ENCODE measurements at regions not wholly inside any gene's neighbourhood (a gene's known extent, or its start where the extent isn't known, plus 50 kb on each side); places are given as distances from the start of the nearest gene placed in this dataset.
"Not testable (repeated sequence)": the region's sequence is repeated elsewhere in the genome, so short reads cannot be mapped to it uniquely, and the experiment has no call there.

DNA sequence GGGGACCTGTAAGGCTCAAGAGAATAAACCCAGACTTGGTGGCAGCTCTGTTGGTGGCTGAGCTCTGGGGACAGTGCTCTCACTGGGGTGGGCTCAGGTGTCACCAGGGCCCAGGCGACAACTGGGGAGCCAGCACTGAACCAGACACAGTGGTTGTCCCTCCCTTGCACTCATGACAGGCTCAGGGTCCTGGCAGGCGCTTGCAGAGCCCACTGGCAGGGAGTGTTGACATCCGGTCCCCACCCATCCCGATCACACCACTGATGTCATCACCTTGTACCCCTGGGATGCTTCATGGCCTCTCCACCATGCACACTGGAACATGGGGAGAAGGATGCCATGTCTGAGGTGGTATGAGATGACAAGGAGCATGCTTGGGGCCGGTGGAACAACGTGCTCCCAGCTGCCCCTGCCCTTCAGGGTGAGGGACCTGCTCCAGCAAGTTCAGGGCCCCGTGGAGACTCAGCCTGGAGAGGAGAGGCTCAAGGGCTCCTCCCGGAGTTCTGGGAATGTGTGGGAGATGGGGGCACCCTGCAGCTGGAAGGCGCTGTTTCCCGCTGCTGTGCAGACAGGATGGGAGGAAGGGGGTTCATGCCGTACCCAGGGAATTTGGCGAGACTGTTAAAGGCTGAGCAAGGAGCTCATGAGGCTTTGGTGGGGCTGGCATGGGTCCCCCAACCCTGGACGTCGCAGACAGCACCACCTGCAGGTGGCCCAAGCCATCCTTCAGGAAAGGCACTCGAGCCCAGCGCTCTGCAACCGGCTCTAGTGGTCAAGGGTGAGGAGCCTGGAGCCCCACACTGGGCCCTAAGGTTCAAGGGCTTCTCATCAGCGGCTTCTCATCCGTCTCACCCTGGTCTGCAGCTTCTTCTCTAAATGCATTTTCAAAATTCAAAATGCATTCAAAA lies 141.1 kb upstream of the ZNF469 start:
- not testable (repeated sequence) for DNase-seq (ENCODE audit: low read depth in 1 of 2, low spot score in 1 of 2)

DNA sequence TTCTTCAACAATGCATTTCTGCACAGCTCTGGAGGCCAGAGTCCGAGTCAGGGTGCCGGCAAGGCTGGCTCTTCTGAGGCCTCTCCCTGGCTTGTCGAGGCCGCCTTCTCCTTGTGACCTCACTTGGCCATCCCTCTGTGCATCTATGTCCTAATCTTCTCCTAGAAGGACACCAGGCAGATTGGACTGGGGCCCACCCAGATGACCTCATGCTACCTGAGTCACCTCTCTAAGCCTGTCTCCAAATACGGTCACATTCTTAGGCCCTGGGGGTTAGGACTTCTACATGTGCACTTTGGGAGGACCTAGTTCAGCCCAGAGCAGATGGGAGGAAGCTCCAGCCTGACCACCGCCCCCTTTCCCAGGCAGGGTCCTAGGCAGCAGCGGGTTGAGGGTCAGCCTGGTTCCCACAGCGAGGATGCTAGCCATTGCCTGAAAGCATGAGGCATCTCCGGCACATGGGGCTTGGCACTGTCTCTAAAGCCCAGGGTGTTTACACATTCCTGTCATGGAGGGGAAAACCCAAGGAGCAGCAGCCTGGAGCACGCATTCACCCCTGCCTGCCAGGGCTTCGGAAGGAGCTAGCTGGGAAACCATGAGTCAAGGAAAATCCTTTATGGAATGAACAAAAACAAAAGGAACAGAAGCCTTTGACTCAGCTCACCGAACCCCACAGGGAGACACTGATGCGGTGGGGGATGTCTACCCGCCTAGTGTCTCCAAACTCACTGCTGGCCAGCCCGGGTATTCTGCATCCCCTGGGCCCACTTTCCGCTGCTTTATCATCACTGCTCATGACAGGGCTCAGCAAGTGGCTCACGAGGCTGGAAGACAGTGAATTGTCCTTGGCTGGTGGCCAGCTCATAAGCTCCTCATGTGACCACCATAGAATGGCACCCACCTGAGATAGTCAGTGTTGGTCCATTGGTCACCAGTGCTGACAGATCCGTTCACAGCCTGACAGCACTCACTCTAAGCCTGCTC lies 140.2 kb upstream of the ZNF469 start:
- not testable (repeated sequence) for DNase-seq (ENCODE audit: low read depth in 1 of 2, low spot score in 1 of 2)

DNA sequence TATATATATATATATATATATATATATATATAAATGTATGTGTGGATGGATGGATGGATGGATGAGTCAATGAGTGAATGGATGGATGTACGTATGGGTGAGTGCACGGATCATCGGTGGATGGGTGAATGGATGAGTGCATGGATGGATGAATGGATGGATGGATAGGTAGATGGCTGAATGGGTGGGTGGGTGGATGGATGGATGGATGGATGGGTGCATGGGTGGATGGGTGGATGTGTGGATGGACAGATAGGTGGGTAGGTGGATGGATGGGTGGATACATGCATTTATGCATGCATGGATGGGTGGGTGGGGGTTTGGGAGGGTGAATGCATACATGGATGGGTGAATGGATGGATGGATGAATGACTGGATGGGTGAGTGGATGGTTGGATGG lies 138.8 kb upstream of the ZNF469 start:
- DNase-seq (ENCODE audit: low read depth in 1 of 2, low spot score in 1 of 2) = not testable (repeated sequence)

DNA sequence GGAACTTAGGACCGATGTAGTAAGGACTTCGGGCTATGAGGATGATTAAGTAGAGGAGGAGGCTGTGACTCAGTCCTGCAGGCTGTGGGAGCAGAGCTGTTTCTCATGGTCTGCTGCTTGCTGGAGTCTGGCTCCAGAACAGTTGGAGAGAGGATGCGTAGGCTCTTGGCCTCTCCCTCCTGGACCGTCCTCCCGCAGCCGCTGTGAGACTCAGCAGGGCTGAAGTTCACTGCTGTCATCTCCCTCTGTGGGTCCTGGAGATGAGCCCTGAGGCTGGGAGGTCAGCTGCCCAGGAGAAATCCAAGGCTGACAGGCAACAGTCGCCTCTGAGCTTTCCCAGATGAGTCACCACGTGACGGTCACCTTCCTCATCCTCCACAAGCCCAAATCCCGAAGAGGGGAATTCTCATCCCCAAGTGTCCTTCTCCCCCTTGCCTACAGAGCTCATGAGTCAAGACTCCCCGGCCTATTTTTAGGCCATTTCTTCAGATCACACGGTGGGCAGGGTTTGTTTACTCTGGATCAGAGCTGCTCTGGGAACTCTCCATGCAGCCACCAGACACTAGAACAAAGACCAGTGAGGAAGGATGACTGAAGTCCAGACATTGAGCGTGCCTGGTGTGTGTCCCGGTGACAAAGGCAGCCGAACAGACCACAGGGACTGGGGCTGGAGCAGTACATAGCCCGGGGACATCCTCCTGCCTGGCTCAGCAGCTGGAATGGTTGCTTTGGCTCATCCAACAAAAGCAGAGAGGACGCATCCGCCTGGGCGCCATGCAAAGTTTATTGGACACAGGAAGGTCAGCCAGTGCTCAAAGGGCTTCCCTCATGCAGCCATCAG lies 137.3 kb upstream of the ZNF469 start:
- not testable (repeated sequence) for DNase-seq (ENCODE audit: low read depth in 1 of 2, low spot score in 1 of 2)

DNA sequence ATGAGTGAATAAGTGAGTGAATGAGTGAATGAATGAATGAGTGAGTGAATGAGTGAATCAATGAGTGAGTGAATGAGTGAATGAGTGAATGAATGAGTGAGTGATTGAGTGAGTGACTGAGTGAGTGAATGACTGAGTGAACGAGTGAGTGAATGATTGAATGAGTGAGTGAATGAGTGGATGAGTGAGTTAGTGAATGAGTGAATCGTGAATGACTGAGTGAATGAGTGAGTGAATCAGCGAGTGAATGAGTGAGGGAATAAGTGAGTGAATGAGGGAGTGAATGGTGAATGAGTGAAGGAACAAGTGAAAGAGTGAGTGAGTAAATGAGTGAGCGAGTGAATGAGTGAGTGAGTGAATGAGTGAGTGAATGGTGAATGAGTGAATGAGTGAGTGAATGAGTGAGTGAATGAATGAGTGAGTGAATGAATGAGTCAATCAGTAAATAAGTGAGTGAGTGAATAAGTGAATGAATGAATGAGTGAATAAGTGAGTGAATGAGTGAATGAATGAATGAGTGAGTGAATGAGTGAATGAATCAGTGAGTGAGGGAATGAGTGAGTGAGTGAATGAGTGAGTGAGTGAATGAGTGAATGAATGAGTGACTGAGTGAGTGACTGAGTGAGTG lies 135.7 kb upstream of the ZNF469 start:
- not testable (repeated sequence) for DNase-seq (ENCODE audit: low read depth in 1 of 2, low spot score in 1 of 2)

DNA sequence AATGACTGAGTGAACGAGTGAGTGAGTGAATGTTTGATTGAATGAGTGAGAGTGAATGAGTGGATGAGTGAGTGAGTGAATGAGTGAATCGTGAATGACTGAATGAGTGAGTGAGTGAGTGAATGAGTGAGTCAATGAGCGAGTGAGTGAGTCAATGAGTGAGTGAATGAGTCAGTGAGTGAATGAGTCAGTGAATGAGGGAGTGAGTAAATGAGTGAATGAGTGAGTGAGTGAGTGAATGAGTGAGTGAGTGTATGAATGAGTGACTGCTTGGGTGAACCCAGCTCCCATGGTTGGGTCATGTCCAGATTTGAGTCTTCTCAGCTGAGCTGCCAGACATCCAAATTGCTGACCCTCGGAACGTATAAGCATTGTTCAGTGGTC lies 135.2 kb upstream of the ZNF469 start:
- not testable (repeated sequence) for DNase-seq (ENCODE audit: low read depth in 1 of 2, low spot score in 1 of 2)

DNA sequence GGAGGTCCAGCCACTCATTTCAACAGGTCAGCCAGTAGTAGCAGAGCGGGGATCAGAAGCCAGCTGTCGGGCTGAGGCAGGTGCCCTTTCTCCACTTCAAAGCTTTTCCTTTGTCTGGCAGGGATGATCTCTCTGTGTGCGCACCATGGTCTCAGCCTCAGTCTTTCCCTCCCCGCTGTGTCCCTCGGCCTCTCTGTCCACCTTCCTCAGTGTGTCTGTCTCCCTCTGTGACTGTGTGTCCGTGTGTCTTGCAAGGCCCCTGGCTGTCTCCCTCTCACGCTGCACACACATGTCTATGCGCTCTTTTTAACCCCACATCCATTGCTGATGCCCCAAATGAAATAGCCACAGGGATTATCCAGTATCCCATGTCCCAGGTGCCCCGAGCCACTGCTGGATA lies 134.0 kb upstream of the ZNF469 start:
- not testable (repeated sequence) for DNase-seq (ENCODE audit: low read depth in 1 of 2, low spot score in 1 of 2)

DNA sequence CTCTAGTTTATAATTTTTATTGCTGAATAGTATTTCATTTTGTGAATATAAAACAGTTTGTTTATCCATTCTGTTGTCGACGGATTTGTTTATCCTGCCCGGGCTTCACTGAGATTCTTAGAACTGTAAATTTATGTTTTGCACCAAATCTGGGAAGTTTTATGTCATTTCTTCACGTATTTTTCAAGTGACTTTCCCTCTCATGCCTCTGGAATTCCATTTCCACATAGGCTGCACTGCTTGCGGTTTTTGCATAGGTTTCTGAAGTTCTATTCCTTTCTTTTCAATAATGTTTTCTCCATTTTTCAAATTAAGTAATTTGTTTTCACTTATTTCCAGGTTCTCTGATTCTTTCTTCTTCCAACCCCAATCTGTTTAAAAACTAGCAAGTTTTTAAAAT lies 132.4 kb upstream of the ZNF469 start:
- not testable (repeated sequence) for DNase-seq (ENCODE audit: low read depth in 1 of 2, low spot score in 1 of 2)

DNA sequence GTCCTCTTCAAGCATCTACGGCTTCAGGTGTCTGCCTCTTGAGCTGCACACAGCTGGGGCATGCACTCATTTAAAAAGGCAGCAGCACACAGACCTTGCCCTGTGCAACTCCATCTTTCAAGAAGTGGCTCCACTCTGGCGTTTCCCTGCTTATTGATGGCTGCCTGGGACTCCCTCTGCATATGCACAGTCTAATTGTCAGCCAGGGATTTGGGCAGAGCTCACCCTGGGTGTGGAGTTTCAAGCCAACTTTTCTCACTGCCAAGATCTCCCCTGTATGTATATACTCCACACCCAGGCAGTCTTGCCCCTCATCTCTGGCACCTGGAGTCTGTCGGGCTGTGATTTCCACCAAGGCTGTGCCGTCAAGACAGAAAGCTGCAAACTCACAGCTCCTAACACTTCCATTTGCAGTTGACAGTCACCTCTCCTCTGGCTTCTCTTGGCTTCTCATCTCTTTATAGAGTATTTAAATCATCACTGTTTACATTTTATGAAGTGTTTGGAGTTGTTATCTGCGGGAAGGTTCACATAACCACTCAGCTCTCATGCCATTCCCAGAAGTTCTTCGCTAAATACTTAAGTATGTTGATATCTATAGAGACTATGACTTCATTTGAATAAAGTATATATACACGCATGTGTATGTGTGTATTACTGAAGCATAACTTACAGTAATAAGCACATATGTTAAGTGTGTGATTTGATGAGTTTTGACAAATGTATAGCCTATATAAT lies 130.5 kb upstream of the ZNF469 start:
- not testable (repeated sequence) for DNase-seq (ENCODE audit: low read depth in 1 of 2, low spot score in 1 of 2)

DNA sequence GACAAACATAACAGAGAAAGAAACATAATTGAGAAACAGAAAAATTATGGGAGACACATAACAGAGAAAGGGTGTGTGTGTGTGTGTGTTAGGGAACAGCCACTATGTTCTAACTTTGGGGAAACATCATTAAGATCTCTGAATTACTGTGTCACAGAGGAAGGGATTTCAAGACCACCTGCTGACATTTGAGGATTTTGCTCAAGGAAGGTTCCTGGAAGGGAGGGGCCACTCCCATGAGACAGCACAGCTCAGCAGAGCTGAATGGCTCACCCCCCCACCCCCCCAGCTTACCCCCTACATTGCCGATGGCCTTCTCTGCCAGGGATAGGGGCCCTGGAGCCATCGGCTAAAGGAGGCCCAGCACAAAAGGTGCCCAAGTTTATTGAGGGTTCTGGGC lies 124.6 kb upstream of the ZNF469 start:
- not testable (repeated sequence) for DNase-seq (ENCODE audit: low read depth in 1 of 2, low spot score in 1 of 2)

DNA sequence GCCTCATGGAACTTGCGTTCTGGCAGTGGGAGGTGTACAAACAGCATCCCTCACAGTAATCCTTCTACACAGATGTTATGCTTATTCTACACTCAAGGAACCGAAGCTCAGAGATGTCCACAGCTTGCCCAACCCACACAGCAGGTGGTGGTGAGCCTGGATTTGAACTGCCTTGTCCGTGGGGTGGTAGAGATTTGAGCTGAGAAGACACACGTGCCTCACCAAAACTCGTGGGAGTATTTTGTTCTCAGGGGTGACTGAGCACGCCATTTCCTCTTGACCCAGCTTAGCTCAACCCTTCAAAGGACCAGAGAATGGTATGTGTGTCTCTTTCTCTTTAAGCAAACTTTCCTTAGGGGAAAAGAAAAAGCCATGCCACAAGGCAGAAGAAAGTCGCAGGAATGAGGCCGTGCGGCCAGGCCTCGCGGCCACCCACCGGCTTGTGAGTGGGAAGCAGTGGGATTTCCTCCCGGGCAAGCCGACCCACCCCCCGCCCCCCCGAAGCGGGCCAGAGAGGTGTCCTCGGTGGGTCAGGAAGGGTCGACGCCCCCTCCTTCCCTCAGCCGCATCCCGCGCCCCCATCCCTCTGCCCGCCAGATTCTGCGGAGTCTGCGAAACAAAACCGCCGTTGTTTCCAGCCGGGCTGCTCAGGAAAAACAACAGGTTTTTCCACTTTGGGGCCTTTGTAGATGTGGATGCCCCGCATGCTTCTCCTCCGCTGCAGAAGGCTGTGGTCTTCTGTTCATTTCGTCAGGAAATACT lies 123.8 kb upstream of the ZNF469 start:
- DNase-seq (ENCODE audit: low read depth in 1 of 2, low spot score in 1 of 2) = not testable (repeated sequence)

DNA sequence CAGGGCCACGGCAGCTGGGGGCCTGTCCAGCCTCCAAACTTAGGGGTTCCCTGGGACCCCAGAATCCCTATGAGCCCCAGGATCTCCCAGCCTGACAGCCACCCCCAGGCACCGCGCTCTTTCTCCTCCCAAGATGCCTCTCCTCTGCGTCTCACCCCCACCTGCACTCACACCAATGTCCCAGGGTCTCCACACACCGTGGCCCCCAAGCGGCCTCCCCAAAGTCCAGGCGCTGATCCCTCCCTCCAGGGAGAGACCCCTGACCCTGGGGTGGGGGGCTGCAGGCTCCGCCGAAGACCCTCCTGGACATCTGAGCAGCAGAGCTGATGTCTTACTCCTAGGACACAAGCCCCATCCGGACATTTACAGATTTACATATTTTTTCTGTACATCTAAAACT lies 123.2 kb upstream of the ZNF469 start:
- not testable (repeated sequence) for DNase-seq (ENCODE audit: low read depth in 1 of 2, low spot score in 1 of 2)

DNA sequence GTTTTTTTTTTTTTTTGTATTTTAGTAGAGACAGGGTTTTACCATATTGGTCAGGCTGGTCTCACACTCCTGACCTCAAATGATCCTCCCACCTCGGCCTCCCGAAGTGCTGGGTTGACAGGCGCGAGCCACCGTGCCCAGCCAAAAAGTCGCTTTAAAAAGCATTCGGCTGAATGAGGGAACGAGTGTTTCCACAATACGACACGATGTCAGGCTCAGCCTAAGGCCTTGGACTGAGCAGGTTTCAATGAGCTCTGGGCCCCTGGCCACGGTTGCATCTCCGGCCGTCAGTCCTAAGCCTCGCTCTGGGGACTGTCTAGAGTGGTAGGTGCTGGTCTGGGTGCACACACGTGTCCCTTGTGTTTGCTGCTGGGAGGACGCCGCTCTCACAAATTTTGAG lies 122.6 kb upstream of the ZNF469 start:
- DNase-seq (ENCODE audit: low read depth in 1 of 2, low spot score in 1 of 2) = not testable (repeated sequence)

DNA sequence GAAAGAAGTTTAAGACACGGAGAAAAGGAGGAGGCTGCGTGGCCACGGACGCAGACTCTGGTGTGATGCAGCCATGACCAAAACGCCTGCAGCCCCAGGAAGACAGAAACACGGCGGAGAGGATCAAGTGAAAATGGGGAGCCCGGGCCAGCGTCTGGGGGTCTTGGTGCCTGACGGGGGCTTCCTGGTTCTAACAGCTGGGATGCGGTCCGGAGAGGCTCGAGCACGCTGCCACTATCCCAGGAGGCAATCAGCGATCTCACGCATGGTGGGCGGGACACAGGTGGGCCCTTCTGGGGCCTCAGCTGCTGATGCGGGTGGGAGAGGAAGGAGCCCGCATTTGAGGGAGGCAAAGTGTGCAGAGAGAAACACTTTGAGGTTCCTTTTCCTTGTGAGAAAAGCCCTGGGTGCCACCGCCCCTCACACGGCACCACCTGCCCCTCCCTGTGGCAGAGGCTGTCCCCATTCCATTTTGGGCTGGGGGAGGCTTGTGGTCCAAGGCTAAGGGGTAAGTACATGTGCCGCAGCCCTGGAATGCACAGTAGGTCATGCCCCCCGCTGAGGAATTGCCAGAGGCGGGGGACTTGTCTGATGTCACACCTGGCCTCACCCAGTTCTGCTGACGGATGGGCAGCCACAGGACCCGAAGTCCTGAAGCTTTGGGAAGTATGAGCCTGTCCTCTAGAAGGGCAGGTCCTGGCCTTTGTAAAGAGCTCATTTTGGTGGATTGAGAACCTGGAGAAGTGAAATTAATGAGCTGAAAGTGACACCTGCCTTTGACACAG lies 121.7 kb upstream of the ZNF469 start:
- DNase-seq (ENCODE audit: low read depth in 1 of 2, low spot score in 1 of 2) = not testable (repeated sequence)

DNA sequence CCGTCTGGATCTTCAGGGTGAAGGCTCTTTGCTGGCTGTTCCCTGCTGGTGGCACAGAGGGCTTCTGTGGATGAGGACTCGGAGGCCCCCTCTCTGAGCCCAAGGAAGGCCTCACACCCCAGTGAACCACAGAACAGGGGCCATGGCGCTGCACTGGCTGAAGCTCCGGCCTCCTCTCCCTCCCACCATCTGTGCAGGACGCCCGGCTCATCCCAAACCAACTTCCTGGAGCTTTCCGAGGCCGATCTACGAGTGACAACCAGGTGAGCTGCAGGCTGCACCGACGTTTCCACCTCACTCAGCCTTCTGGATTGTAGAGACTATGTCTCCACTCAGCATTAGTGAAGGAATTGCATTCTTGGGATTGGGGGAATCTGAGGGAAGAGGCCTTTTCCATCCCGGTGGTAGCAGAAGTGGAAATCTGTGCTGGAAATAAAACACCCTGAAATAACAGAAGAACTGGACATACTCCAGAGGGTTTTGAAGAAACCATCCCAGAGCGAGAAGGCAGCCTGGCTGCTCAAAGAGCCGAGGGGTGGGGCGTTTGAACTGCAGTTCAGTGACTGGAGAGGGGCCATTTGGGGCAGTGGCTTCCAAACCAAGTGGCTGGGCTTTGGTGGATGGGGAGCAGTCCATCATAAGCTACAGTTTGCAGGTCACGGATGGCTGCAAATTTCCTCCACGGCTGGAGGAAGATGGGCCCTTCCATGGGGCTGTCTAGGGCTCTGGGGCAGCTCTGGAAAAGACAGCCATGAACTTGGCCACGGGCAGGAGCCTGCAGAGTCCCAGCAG lies 120.7 kb upstream of the ZNF469 start:
- DNase-seq (ENCODE audit: low read depth in 1 of 2, low spot score in 1 of 2) = not testable (repeated sequence)

DNA sequence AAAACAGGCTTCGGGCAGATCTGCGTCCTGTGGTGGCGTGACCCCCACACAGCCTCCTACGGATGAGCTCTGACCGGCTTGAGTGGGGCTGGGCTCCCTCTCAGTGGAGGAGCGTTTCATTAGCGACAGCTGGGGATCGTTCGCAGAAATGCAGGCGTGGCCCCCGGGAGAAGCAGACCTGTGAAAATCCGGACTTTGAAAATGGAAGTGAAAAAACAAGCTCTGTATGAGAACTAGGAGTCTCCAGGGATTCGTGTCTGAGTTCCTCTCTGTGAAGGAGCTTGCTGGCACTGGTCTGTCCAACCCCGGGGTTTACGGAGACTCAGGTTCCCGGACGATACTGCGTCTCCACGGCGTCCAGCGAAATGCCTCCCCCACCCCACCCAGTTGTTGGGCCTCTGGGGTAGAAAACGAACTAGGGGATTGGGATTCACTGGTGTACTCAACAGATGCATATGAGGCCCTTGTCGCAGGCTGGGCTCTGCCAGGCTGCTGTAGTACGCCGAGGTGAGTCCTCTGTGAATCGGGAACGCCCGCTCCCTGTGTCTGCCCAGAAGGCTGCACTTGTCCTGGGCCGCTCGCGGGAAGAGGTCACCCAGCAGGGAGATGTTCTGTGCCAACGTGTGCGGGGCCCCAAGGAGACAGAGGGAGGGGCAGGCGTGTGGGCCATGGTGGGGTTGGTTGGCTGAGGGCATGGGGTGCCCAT lies 119.7 kb upstream of the ZNF469 start:
- not testable (repeated sequence) for DNase-seq (ENCODE audit: low read depth in 1 of 2, low spot score in 1 of 2)
